ENCODE measurements at regions not wholly inside any gene's neighbourhood (a gene's known extent, or its start where the extent isn't known, plus 50 kb on each side); places are given as distances from the start of the nearest gene placed in this dataset.

GRCh38 chr5:33068786-33069185 lies 357.7 kb downstream of the NPR3 start:
- TF ChIP-seq CTCF (IDR thresholded peaks at IDR 0.05) = no peak
- no peak for TF ChIP-seq POLR2A (IDR thresholded peaks at IDR 0.05)
- TF ChIP-seq EP300 (IDR thresholded peaks at IDR 0.05) = no peak

Data from stomach (tissue), 4 donors.